GM12878 (cell line): ENCODE measurements at regions not wholly inside any gene's neighbourhood (a gene's known extent, or its start where the extent isn't known, plus 50 kb on each side); places are given as distances from the start of the nearest gene placed in this dataset.

ENCODE experiments used
- EP300 ChIP-seq, 2 experiments: fragments of 150-350 bp in 1 of 2; IDR thresholded peaks; 2 replicates each; pipeline ENCODE4 v1.6.1; 2011 to 2012; ENCODE audit warnings: low read depth in 2 of 2, low read length in 2 of 2, borderline replicate concordance in 1 of 2, improper control_type of control experiment in 1 of 2, inconsistent platforms in 1 of 2; ENCODE audit not compliant: control insufficient read depth in 1 of 2
- EZH2 ChIP-seq: IDR thresholded peaks from 2 replicates; pipeline ENCODE4 v1.6.1; 2012; ENCODE audit warnings: low read depth, mild to moderate bottlenecking, control low read depth, inconsistent platforms, low read length, borderline replicate concordance; ENCODE audit not compliant: control insufficient read depth
- NFXL1 ChIP-seq: fragments of 450-650 bp; IDR thresholded peaks from 2 replicates; pipeline ENCODE4 v1.6.1; 2017; ENCODE audit warnings: antibody characterized with exemption, mild to moderate bottlenecking, borderline replicate concordance
- POLR2A ChIP-seq: IDR thresholded peaks from 2 replicates; pipeline ENCODE4 v1.6.1; 2011; ENCODE audit warnings: low read depth, mild to moderate bottlenecking, low read length
- RELA ChIP-seq: fragments of 450-650 bp; IDR thresholded peaks from 2 replicates; pipeline ENCODE4 v1.8.0; 2014; ENCODE audit warnings: borderline replicate concordance; ENCODE audit not compliant: partially characterized antibody
- STAT1 ChIP-seq: fragments of 450-650 bp; conservative IDR thresholded peaks from 2 replicates; pipeline ENCODE4 v1.6.1; 2014; ENCODE audit warnings: antibody characterized with exemption, mild to moderate bottlenecking
- ZNF207 ChIP-seq: fragments of 450-650 bp; IDR thresholded peaks from 2 replicates; pipeline ENCODE4 v1.6.1; 2014; ENCODE audit warnings: antibody characterized with exemption, mild to moderate bottlenecking, borderline replicate concordance
- TF ChIP-seq, protein P1 (sequence below): fragments of 450-650 bp; IDR thresholded peaks from 2 replicates; pipeline ENCODE4 v1.6.1; 2017; ENCODE audit warnings: mild to moderate bottlenecking, low read depth, inconsistent platforms; ENCODE audit not compliant: poor library complexity, severe bottlenecking
- TF ChIP-seq, protein P2 (sequence below): fragments of 450-650 bp; IDR thresholded peaks from 2 replicates; pipeline ENCODE4 v1.6.1; 2018; ENCODE audit warnings: mild to moderate bottlenecking, low read depth, moderate library complexity; ENCODE audit not compliant: partially characterized antibody
- TF ChIP-seq, protein P3 (sequence below): IDR thresholded peaks from 2 replicates; pipeline ENCODE4 v1.6.1; 2012; ENCODE audit warnings: low read depth, low read length, improper control_type of control experiment
- TF ChIP-seq, protein P4 (sequence below): IDR thresholded peaks from 2 replicates; pipeline ENCODE4 v1.6.1; 2011; ENCODE audit warnings: low read depth, mild to moderate bottlenecking, low read length, moderate library complexity, borderline replicate concordance; ENCODE audit errors: extremely low read depth

DNA sequence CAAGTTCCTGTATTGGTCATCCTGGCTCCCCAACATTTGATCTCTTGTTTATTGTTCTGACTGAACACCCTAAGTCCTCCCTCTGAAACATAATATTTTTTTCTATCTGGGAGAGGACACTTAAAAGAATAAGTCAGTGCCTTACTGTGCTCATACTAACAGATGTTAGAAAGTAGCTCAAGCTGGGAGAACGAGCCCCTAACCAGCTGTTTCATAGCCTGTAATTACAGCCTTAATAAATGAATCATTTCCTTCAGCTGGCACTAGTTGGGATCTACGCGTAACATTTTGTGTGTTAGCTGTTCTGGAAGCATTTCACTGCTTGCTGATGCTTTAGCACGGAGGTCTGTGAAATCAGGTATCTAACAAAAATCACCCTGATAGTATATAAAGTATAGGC lies 345.9 kb upstream of the RIOK2 start:
- TF ChIP-seq ZNF207 (no peak), POLR2A (no peak), EZH2 (no peak), STAT1 (no peak), RELA (no peak), NFXL1 (no peak), EP300 (IDR thresholded peaks at IDR 0.05; ENCODE audit: borderline replicate concordance in 1 of 2, control insufficient read depth in 1 of 2, low read depth in 2 of 2, low read length in 2 of 2) (no peak)
- TF ChIP-seq, protein P1, sequence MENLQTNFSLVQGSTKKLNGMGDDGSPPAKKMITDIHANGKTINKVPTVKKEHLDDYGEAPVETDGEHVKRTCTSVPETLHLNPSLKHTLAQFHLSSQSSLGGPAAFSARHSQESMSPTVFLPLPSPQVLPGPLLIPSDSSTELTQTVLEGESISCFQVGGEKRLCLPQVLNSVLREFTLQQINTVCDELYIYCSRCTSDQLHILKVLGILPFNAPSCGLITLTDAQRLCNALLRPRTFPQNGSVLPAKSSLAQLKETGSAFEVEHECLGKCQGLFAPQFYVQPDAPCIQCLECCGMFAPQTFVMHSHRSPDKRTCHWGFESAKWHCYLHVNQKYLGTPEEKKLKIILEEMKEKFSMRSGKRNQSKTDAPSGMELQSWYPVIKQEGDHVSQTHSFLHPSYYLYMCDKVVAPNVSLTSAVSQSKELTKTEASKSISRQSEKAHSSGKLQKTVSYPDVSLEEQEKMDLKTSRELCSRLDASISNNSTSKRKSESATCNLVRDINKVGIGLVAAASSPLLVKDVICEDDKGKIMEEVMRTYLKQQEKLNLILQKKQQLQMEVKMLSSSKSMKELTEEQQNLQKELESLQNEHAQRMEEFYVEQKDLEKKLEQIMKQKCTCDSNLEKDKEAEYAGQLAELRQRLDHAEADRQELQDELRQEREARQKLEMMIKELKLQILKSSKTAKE = no peak
- TF ChIP-seq, protein P2, sequence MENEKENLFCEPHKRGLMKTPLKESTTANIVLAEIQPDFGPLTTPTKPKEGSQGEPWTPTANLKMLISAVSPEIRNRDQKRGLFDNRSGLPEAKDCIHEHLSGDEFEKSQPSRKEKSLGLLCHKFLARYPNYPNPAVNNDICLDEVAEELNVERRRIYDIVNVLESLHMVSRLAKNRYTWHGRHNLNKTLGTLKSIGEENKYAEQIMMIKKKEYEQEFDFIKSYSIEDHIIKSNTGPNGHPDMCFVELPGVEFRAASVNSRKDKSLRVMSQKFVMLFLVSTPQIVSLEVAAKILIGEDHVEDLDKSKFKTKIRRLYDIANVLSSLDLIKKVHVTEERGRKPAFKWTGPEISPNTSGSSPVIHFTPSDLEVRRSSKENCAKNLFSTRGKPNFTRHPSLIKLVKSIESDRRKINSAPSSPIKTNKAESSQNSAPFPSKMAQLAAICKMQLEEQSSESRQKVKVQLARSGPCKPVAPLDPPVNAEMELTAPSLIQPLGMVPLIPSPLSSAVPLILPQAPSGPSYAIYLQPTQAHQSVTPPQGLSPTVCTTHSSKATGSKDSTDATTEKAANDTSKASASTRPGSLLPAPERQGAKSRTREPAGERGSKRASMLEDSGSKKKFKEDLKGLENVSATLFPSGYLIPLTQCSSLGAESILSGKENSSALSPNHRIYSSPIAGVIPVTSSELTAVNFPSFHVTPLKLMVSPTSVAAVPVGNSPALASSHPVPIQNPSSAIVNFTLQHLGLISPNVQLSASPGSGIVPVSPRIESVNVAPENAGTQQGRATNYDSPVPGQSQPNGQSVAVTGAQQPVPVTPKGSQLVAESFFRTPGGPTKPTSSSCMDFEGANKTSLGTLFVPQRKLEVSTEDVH = no peak
- TF ChIP-seq, protein P3, sequence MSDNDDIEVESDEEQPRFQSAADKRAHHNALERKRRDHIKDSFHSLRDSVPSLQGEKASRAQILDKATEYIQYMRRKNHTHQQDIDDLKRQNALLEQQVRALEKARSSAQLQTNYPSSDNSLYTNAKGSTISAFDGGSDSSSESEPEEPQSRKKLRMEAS = no peak
- TF ChIP-seq, protein P4, sequence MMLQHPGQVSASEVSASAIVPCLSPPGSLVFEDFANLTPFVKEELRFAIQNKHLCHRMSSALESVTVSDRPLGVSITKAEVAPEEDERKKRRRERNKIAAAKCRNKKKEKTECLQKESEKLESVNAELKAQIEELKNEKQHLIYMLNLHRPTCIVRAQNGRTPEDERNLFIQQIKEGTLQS = no peak
